ENCODE measurements at regions not wholly inside any gene's neighbourhood (a gene's known extent, or its start where the extent isn't known, plus 50 kb on each side); places are given as distances from the start of the nearest gene placed in this dataset.
A peak's percentile ranks its signal among the peaks of the same experiment; 100 is the strongest.

- H3K36me3 ChIP-seq (ENCODE audit: control insufficient read depth in 2 of 2, insufficient read depth in 2 of 2, low read length in 1 of 2) = no peaks in the 10 kb centered on the region
- TF ChIP-seq ATF7 (IDR thresholded peaks at IDR 0.05; ENCODE audit: low read depth) = peak; percentile 98
- no peak for TF ChIP-seq MLLT1 (IDR thresholded peaks at IDR 0.05)
- no peak for TF ChIP-seq CTCF (IDR thresholded peaks at IDR 0.05 in 2 of 3, conservative IDR thresholded peaks at IDR 0.05 in 1 of 3; ENCODE audit: control insufficient read depth in 2 of 3, extremely low read depth in 1 of 3, insufficient read depth in 1 of 3, low read depth in 3 of 3, low read length in 3 of 3)
- TF ChIP-seq SPI1 (IDR thresholded peaks at IDR 0.05; ENCODE audit: borderline replicate concordance, insufficient read depth, low read depth, low read length) = no peak
- no peak for TF ChIP-seq POU2F2 (IDR thresholded peaks at IDR 0.05; ENCODE audit: borderline replicate concordance, low read depth, low read length)
- TF ChIP-seq DPF2 (IDR thresholded peaks at IDR 0.05) = 0 out of 2 replicates have a peak, but pooled peaks have one; percentile 41
- no peak for TF ChIP-seq SUPT20H (IDR thresholded peaks at IDR 0.05; ENCODE audit: borderline replicate concordance, control insufficient read depth, low read depth, low read length)
- TF ChIP-seq ETV6 (conservative IDR thresholded peaks at IDR 0.05 in 1 of 2, IDR thresholded peaks at IDR 0.05 in 1 of 2; ENCODE audit: borderline replicate concordance in 1 of 2, low read depth in 1 of 2) = no peak; a peak in 1 of 4 replicates
- peak; percentile 55 to 63; a peak in 2 of 4 replicates for TF ChIP-seq IKZF2 (IDR thresholded peaks at IDR 0.05)
- no peak for TF ChIP-seq PRDM15 (CRISPR knock-in tag; IDR thresholded peaks at IDR 0.05)
- TF ChIP-seq CHD4 (IDR thresholded peaks at IDR 0.05) = no peak
- TF ChIP-seq ZNF217 (IDR thresholded peaks at IDR 0.05) = no peak
- TF ChIP-seq MEF2B (IDR thresholded peaks at IDR 0.05; ENCODE audit: partially characterized antibody, poor library complexity, severe bottlenecking) = peak; percentile 14
- peak; percentile 39; the same call in 1 of the 2 replicates for TF ChIP-seq NFIC (IDR thresholded peaks at IDR 0.05; ENCODE audit: low read depth, low read length)
- no peak for TF ChIP-seq ZBTB33 (IDR thresholded peaks at IDR 0.05)
Observed at GRCh38 chr13:80441968-80442367, 101.0 kb upstream of the SPRY2 start.

More at GRCh38 chr13:80441968-80442367, 101.0 kb upstream of the SPRY2 start:
- in situ Hi-C loops (cut with MboI) (no loop called here), intact Hi-C loops (cut with micrococcal nuclease; ENCODE audit: unreplicated experiment) (loop anchor here (10.0 kb wide), 1 partner anchor 407 kb away; no protein-coding TSS in a partner anchor)
- no peak overlapping the region for H3K9ac ChIP-seq (ENCODE audit: control insufficient read depth, insufficient read depth, low read length)
- H3K4me1 ChIP-seq (ENCODE audit: control insufficient read depth, insufficient read depth, low read length) = no peaks in the 10 kb centered on the region
- ChIA-PET SMC1A (ENCODE audit: uncharacterized antibody, unreplicated experiment) (interaction anchor here (0.6 to 34.7 kb wide), 9 partner anchors 8 to 207 kb away, joined by 3 to 707 read pairs (median 4); no protein-coding TSS in a partner anchor), CTCF (interaction anchor here (0.5 to 1.3 kb wide), 7 partner anchors 15 to 237 kb away, joined by 3 to 4 read pairs (median 3); no protein-coding TSS in a partner anchor), POLR2A (interaction anchor here (1.0 to 2.4 kb wide), 4 partner anchors 27 to 36 kb away, joined by 3 to 5 read pairs (median 3); no protein-coding TSS in a partner anchor), RAD21 (ENCODE audit: unreplicated experiment) (interaction anchor here (0.8 to 2.0 kb wide), 9 partner anchors 10 to 99 kb away, joined by 3 to 12 read pairs (median 4); no protein-coding TSS in a partner anchor)
- FAIRE-seq (no peak), DNase-seq (ENCODE audit: low read depth, low spot score) (no peak), ATAC-seq (peak; percentile 84)
- H3K4me3 ChIP-seq = no peak overlapping the region
- no peaks in the 10 kb centered on the region for H3K9me3 ChIP-seq (replicated peaks; ENCODE audit: control insufficient read depth, insufficient read depth, low read length)
- BruUV-seq (replicated peaks) = no TSS peak
- no peaks in the 10 kb centered on the region for H4K20me1 ChIP-seq (ENCODE audit: control insufficient read depth, insufficient read depth)
- H2AFZ ChIP-seq (ENCODE audit: control insufficient read depth, low read depth, low read length) = no peak overlapping the region
- no peak overlapping the region for H3K27ac ChIP-seq (ENCODE audit: control insufficient read depth, insufficient read depth)
- H3K4me2 ChIP-seq (ENCODE audit: control insufficient read depth, insufficient read depth) = no peak overlapping the region
- H3K27me3 ChIP-seq (replicated peaks in 1 of 2; ENCODE audit: control insufficient read depth in 2 of 2, insufficient read depth in 2 of 2, low read length in 1 of 2) = no peaks in the 10 kb centered on the region
- no peaks in the 10 kb centered on the region for H3K79me2 ChIP-seq (ENCODE audit: control insufficient read depth, insufficient read depth, low read length)

Data from GM12878 (cell line).